GM10266 (cell line): ENCODE measurements at regions not wholly inside any gene's neighbourhood (a gene's known extent, or its start where the extent isn't known, plus 50 kb on each side); places are given as distances from the start of the nearest gene placed in this dataset.

Experiments used
- DNase-seq: peaks from one replicate; pipeline ENCODE4 v3.0.0; 2012; ENCODE audit errors: extremely low spot score
- CTCF ChIP-seq: IDR thresholded peaks from 2 replicates; pipeline ENCODE4 v1.5.1; 2012; ENCODE audit warnings: mild to moderate bottlenecking, low read depth; ENCODE audit not compliant: control insufficient read depth, insufficient read depth; ENCODE audit errors: missing control alignments

GRCh38 chr12:90441431-90441830 lies 513.5 kb downstream of the CCER1 start:
- no peak for TF ChIP-seq CTCF
- DNase-seq: no peak

- TF ChIP-seq CTCF: no peak
- DNase-seq: no peak
Observed at GRCh38 chr12:90428881-90429280, 526.1 kb downstream of the CCER1 start.

- TF ChIP-seq CTCF: no peak
- no peak for DNase-seq
Observed at GRCh38 chr12:90428465-90428864, 526.5 kb downstream of the CCER1 start.

GRCh38 chr12:90423965-90424364 lies 531.0 kb downstream of the CCER1 start:
- no peak for DNase-seq
- TF ChIP-seq CTCF: no peak

- DNase-seq: no peak
- TF ChIP-seq CTCF: no peak
Observed at GRCh38 chr12:90410962-90411361, 544.0 kb downstream of the CCER1 start.

GRCh38 chr12:90407841-90408240 lies 547.1 kb downstream of the CCER1 start:
- no peak for TF ChIP-seq CTCF
- no peak for DNase-seq

- DNase-seq: no peak
- no peak for TF ChIP-seq CTCF
Observed at GRCh38 chr12:90404071-90404470, 550.9 kb downstream of the CCER1 start.
